ENCODE measurements at regions not wholly inside any gene's neighbourhood (a gene's known extent, or its start where the extent isn't known, plus 50 kb on each side); places are given as distances from the start of the nearest gene placed in this dataset.

GRCh38 chr5:124133406-124133805, 613.0 kb downstream of the ZNF608 start:
- no peak for DNase-seq (ENCODE audit: low read depth)
- no peak overlapping the region for H3K4me3 ChIP-seq (ENCODE audit: control insufficient read depth, low read depth, low read length)
- no peak for TF ChIP-seq CTCF (conservative IDR thresholded peaks at IDR 0.05; ENCODE audit: control insufficient read depth, insufficient read depth, low read depth, low read length)

GRCh38 chr5:124132843-124133242, 613.6 kb downstream of the ZNF608 start:
- no peak for TF ChIP-seq CTCF (conservative IDR thresholded peaks at IDR 0.05; ENCODE audit: control insufficient read depth, insufficient read depth, low read depth, low read length)
- no peak for DNase-seq (ENCODE audit: low read depth)
- H3K4me3 ChIP-seq (ENCODE audit: control insufficient read depth, low read depth, low read length): no peak overlapping the region

GRCh38 chr5:124131466-124131865, 615.0 kb downstream of the ZNF608 start:
- TF ChIP-seq CTCF (conservative IDR thresholded peaks at IDR 0.05; ENCODE audit: control insufficient read depth, insufficient read depth, low read depth, low read length): no peak
- no peak overlapping the region for H3K4me3 ChIP-seq (ENCODE audit: control insufficient read depth, low read depth, low read length)
- no peak for DNase-seq (ENCODE audit: low read depth)

GRCh38 chr5:124130816-124131215, 615.6 kb downstream of the ZNF608 start:
- DNase-seq (ENCODE audit: low read depth): no peak
- H3K4me3 ChIP-seq (ENCODE audit: control insufficient read depth, low read depth, low read length): no peak overlapping the region
- TF ChIP-seq CTCF (conservative IDR thresholded peaks at IDR 0.05; ENCODE audit: control insufficient read depth, insufficient read depth, low read depth, low read length): no peak

GRCh38 chr5:124128867-124129266, 616.9 kb downstream of the CSNK1G3 start:
- H3K4me3 ChIP-seq (ENCODE audit: control insufficient read depth, low read depth, low read length): no peak overlapping the region
- TF ChIP-seq CTCF (conservative IDR thresholded peaks at IDR 0.05; ENCODE audit: control insufficient read depth, insufficient read depth, low read depth, low read length): no peak
- no peak for DNase-seq (ENCODE audit: low read depth)

GRCh38 chr5:124126504-124127217, 614.7 kb downstream of the CSNK1G3 start:
- H3K4me3 ChIP-seq (ENCODE audit: control insufficient read depth, low read depth, low read length): no peak overlapping the region
- TF ChIP-seq CTCF (conservative IDR thresholded peaks at IDR 0.05; ENCODE audit: control insufficient read depth, insufficient read depth, low read depth, low read length): no peak
- no peak for DNase-seq (ENCODE audit: low read depth)

Data from fibroblast of mammary gland (primary cell).